Endothelial cell of umbilical vein (primary cell): ENCODE measurements at regions not wholly inside any gene's neighbourhood (a gene's known extent, or its start where the extent isn't known, plus 50 kb on each side); places are given as distances from the start of the nearest gene placed in this dataset.

ENCODE experiments used
- EZH2 ChIP-seq: IDR thresholded peaks from 2 replicates; pipeline ENCODE4 v1.6.1; 2012; ENCODE audit warnings: borderline replicate concordance, low read depth, mild to moderate bottlenecking, moderate library complexity, low read length, inconsistent platforms; ENCODE audit not compliant: severe bottlenecking
- FOS ChIP-seq: IDR thresholded peaks from 2 replicates; pipeline ENCODE4 v1.6.1; 2011; ENCODE audit warnings: mild to moderate bottlenecking, low read length, moderate library complexity, borderline replicate concordance; ENCODE audit not compliant: insufficient read depth
- GATA2 ChIP-seq: IDR thresholded peaks from 2 replicates; pipeline ENCODE4 v1.7.0; 2011; ENCODE audit warnings: low read depth, mild to moderate bottlenecking, moderate library complexity, mixed read lengths, low read length; ENCODE audit not compliant: insufficient read length, insufficient read depth
- JUN ChIP-seq: IDR thresholded peaks from 2 replicates; pipeline ENCODE4 v1.6.1; 2011; ENCODE audit warnings: borderline replicate concordance, low read depth; ENCODE audit not compliant: insufficient read length, insufficient read depth
- POLR2A ChIP-seq: IDR thresholded peaks from 2 replicates; pipeline ENCODE4 v1.6.1; 2012; ENCODE audit warnings: low read depth, mild to moderate bottlenecking, control low read depth, low read length
- POLR2AphosphoS5 ChIP-seq: IDR thresholded peaks from 2 replicates; pipeline ENCODE4 v1.6.1; 2012; ENCODE audit warnings: low read depth, mild to moderate bottlenecking, control low read depth, low read length, moderate library complexity; ENCODE audit not compliant: insufficient read depth
- TF ChIP-seq, protein P1 (sequence below), 2 donors: IDR thresholded peaks; 1 replicate in 1 of 2; 2 replicates in 1 of 2; pipeline ENCODE4 v1.5.1; 2011; ENCODE audit warnings: low read length in 2 of 2, mild to moderate bottlenecking in 2 of 2, moderate library complexity in 2 of 2, control low read depth in 1 of 2, inconsistent platforms in 1 of 2, low read depth in 1 of 2; ENCODE audit not compliant: insufficient read depth in 1 of 2; ENCODE audit errors: extremely low read depth in 1 of 2
- TF ChIP-seq, protein P2 (sequence below): IDR thresholded peaks from 2 replicates; pipeline ENCODE4 v1.6.1; 2011; ENCODE audit not compliant: insufficient read depth, insufficient read length

DNA sequence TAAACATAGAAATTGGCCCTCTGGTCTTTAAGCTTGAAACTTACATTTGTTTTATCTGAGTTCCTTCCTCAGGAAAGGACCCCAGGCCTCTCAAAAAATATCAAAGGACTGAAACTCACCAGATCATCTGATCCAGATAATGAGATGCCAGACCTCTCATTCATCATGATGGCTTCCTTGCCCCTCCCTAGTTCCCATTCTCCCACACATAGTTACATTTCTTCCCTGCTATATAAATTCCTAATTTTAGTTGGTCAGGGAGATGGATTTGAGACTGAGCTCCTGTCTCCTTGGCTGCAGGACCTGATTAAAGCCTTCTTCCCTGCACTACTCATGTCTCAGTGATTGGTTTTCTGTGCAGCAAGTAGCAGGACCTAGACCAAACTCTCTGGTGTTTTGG, 119.4 kb upstream of the SPIN1 start:
- no peak for TF ChIP-seq EZH2
- no peak for TF ChIP-seq POLR2AphosphoS5
- TF ChIP-seq, protein P1, sequence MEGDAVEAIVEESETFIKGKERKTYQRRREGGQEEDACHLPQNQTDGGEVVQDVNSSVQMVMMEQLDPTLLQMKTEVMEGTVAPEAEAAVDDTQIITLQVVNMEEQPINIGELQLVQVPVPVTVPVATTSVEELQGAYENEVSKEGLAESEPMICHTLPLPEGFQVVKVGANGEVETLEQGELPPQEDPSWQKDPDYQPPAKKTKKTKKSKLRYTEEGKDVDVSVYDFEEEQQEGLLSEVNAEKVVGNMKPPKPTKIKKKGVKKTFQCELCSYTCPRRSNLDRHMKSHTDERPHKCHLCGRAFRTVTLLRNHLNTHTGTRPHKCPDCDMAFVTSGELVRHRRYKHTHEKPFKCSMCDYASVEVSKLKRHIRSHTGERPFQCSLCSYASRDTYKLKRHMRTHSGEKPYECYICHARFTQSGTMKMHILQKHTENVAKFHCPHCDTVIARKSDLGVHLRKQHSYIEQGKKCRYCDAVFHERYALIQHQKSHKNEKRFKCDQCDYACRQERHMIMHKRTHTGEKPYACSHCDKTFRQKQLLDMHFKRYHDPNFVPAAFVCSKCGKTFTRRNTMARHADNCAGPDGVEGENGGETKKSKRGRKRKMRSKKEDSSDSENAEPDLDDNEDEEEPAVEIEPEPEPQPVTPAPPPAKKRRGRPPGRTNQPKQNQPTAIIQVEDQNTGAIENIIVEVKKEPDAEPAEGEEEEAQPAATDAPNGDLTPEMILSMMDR (IDR thresholded peaks at IDR 0.05; ENCODE audit: extremely low read depth in 1 of 2, insufficient read depth in 1 of 2, low read depth in 1 of 2, low read length in 2 of 2): no peak
- no peak for TF ChIP-seq GATA2
- TF ChIP-seq, protein P2, sequence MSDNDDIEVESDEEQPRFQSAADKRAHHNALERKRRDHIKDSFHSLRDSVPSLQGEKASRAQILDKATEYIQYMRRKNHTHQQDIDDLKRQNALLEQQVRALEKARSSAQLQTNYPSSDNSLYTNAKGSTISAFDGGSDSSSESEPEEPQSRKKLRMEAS: no peak
- TF ChIP-seq POLR2A: no peak
- TF ChIP-seq JUN: no peak
- no peak for TF ChIP-seq FOS
